ENCODE measurements at regions not wholly inside any gene's neighbourhood (a gene's known extent, or its start where the extent isn't known, plus 50 kb on each side); places are given as distances from the start of the nearest gene placed in this dataset.

DNA sequence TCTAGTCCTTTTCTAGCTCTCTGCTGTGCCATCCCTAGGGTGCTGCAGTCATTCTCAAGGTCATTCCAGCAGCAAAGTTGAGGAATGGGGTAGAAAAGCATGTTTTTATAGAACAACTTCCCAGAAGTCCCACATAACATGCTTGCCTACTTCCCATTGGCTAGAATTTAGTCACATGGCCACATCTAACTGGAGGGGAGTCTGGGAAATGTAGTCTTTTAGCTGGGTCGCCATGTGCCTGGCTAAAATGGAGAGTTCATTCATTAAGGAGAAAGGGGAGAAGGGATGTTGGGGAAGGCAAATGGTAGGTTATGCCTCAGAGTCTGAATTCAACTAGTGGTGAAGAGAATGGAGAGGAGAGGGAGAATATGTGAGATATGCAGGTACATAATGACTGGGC lies 85.7 kb downstream of the SLC4A3 start:
- TF ChIP-seq POLR2A (IDR thresholded peaks at IDR 0.05) (no peak), POLR2AphosphoS5 (IDR thresholded peaks at IDR 0.05; ENCODE audit: insufficient read depth in 1 of 2, low read depth in 1 of 2) (no peak)
- TF ChIP-seq, protein P1, sequence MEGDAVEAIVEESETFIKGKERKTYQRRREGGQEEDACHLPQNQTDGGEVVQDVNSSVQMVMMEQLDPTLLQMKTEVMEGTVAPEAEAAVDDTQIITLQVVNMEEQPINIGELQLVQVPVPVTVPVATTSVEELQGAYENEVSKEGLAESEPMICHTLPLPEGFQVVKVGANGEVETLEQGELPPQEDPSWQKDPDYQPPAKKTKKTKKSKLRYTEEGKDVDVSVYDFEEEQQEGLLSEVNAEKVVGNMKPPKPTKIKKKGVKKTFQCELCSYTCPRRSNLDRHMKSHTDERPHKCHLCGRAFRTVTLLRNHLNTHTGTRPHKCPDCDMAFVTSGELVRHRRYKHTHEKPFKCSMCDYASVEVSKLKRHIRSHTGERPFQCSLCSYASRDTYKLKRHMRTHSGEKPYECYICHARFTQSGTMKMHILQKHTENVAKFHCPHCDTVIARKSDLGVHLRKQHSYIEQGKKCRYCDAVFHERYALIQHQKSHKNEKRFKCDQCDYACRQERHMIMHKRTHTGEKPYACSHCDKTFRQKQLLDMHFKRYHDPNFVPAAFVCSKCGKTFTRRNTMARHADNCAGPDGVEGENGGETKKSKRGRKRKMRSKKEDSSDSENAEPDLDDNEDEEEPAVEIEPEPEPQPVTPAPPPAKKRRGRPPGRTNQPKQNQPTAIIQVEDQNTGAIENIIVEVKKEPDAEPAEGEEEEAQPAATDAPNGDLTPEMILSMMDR (IDR thresholded peaks at IDR 0.05): no peak
